Trophoblast cell (in vitro differentiated cells and primary cell): ENCODE measurements at regions not wholly inside any gene's neighbourhood (a gene's known extent, or its start where the extent isn't known, plus 50 kb on each side); places are given as distances from the start of the nearest gene placed in this dataset.

Experiments used
- DNase-seq, 2 donors: peaks; one replicate each; pipeline ENCODE4 v3.0.0-alpha.2; 2016
- H2AFZ ChIP-seq: 2 replicates; pipeline ENCODE4 v1.6.1; 2013; ENCODE audit warnings: low read length, moderate library complexity, mild to moderate bottlenecking; ENCODE audit not compliant: insufficient read depth, poor library complexity
- H2AK5ac ChIP-seq: 2 replicates; pipeline ENCODE4 v1.6.1; 2013; ENCODE audit warnings: mild to moderate bottlenecking, low read length
- H2BK120ac ChIP-seq: 2 replicates; pipeline ENCODE4 v1.6.1; 2013; ENCODE audit warnings: low read length, mild to moderate bottlenecking, moderate library complexity; ENCODE audit not compliant: insufficient read depth, poor library complexity
- H2BK12ac ChIP-seq: 2 replicates; pipeline ENCODE4 v1.6.1; 2013; ENCODE audit warnings: mild to moderate bottlenecking, low read length, moderate library complexity
- H2BK5ac ChIP-seq: 2 replicates; pipeline ENCODE4 v1.6.1; 2013; ENCODE audit warnings: low read length, low read depth, moderate library complexity, mild to moderate bottlenecking; ENCODE audit not compliant: poor library complexity
- H3K14ac ChIP-seq: 2 replicates; pipeline ENCODE4 v1.6.1; 2013; ENCODE audit warnings: mild to moderate bottlenecking, low read length
- H3K18ac ChIP-seq: 2 replicates; pipeline ENCODE4 v1.6.1; 2013; ENCODE audit warnings: mild to moderate bottlenecking, low read length
- H3K23ac ChIP-seq: 2 replicates; pipeline ENCODE4 v1.6.1; 2013; ENCODE audit warnings: low read length
- H3K27ac ChIP-seq: 2 replicates; pipeline ENCODE4 v1.5.1; 2013; ENCODE audit warnings: low read depth, mild to moderate bottlenecking, inconsistent platforms, low read length, moderate library complexity
- H3K27me3 ChIP-seq: 2 replicates; pipeline ENCODE4 v1.6.1; 2013; ENCODE audit warnings: inconsistent platforms, mild to moderate bottlenecking, low read length, moderate library complexity; ENCODE audit not compliant: insufficient read depth
- H3K36me3 ChIP-seq, 2 experiments: 1 replicate in 1 of 2; 2 replicates in 1 of 2; pipeline ENCODE4 v1.6.1; 2013; ENCODE audit warnings: low read length in 2 of 2, mild to moderate bottlenecking in 2 of 2, moderate library complexity in 1 of 2; ENCODE audit not compliant: insufficient read depth in 2 of 2, control insufficient read depth in 1 of 2
- H3K4ac ChIP-seq: 2 replicates; pipeline ENCODE4 v1.6.1; 2013; ENCODE audit warnings: low read depth, mild to moderate bottlenecking, low read length, moderate library complexity
- H3K4me1 ChIP-seq, 2 experiments: 1 replicate in 1 of 2; 2 replicates in 1 of 2; pipeline ENCODE4 v1.6.1; 2013; ENCODE audit warnings: low read length in 2 of 2, mild to moderate bottlenecking in 2 of 2, moderate library complexity in 1 of 2; ENCODE audit not compliant: insufficient read depth in 2 of 2, control insufficient read depth in 1 of 2
- H3K4me2 ChIP-seq: 2 replicates; pipeline ENCODE4 v1.6.1; 2013; ENCODE audit warnings: inconsistent platforms, mild to moderate bottlenecking, low read length, moderate library complexity
- H3K4me3 ChIP-seq: 2 replicates; pipeline ENCODE4 v1.5.1; 2013; ENCODE audit warnings: mild to moderate bottlenecking, low read depth, low read length, inconsistent platforms
- H3K79me1 ChIP-seq: one replicate; pipeline ENCODE4 v1.6.1; 2013; ENCODE audit warnings: low read length
- H3K79me2 ChIP-seq: 2 replicates; pipeline ENCODE4 v1.6.1; 2013; ENCODE audit warnings: low read length, mild to moderate bottlenecking; ENCODE audit not compliant: control insufficient read depth, insufficient read depth, poor library complexity
- H3K9ac ChIP-seq: 2 replicates; pipeline ENCODE4 v1.6.1; 2013; ENCODE audit warnings: mild to moderate bottlenecking, low read length
- H3K9me3 ChIP-seq: 2 replicates; pipeline ENCODE4 v1.6.1; 2013; ENCODE audit warnings: low read depth, mild to moderate bottlenecking, control low read depth, inconsistent platforms, low read length; ENCODE audit not compliant: insufficient read depth
- H4K12ac ChIP-seq: 2 replicates; pipeline ENCODE4 v1.6.1; 2013; ENCODE audit warnings: low read depth, mild to moderate bottlenecking, low read length, moderate library complexity
- H4K8ac ChIP-seq: 2 replicates; pipeline ENCODE4 v1.6.1; 2013; ENCODE audit warnings: low read depth, mild to moderate bottlenecking, low read length, moderate library complexity
- H4K91ac ChIP-seq: one replicate; pipeline ENCODE4 v1.6.1; 2013; ENCODE audit warnings: low read depth, mild to moderate bottlenecking, low read length, moderate library complexity
- WGBS: extraction: QIAGEN DNeasy Blood & Tissue Kit; methylation state at CpG from one replicate; pipeline ENCODE4 v1.1.7; 2013; ENCODE audit warnings: missing lambda C conversion rate; ENCODE audit not compliant: insufficient read length, insufficient coverage; ENCODE audit errors: extremely low coverage; 5-methylcytosine and 5-hydroxymethylcytosine counted together

- Histone ChIP-seq H4K8ac (no peak overlapping the region), H3K4me2 (no peak overlapping the region), H3K23ac (no peak overlapping the region), H2BK12ac (no peak overlapping the region), H2AK5ac (no peak overlapping the region), H3K36me3 (no peaks in the 10 kb centered on the region), H3K18ac (no peak overlapping the region), H2BK5ac (no peak overlapping the region), H2AFZ (no peak overlapping the region), H4K12ac (no peak overlapping the region), H3K9ac (no peak overlapping the region), H3K4ac (no peak overlapping the region), H3K9me3 (no peaks in the 10 kb centered on the region), H3K79me2 (no peaks in the 10 kb centered on the region), H3K4me3 (no peak overlapping the region), H3K79me1 (no peaks in the 10 kb centered on the region), H2BK120ac (no peak overlapping the region), H3K4me1 (no peaks in the 10 kb centered on the region), H3K27ac (no peak overlapping the region), H3K27me3 (no peaks in the 10 kb centered on the region), H4K91ac (no peak overlapping the region), H3K14ac (no peak overlapping the region)
- no peak for DNase-seq
- no CpG with 5 or more reads among the region's 7 CpGs for WGBS
Observed at GRCh38 chr4:12723849-12724447, 760.2 kb downstream of the RAB28 start.

GRCh38 chr4:12716896-12717295, 767.2 kb downstream of the RAB28 start:
- H2AK5ac ChIP-seq = no peak overlapping the region
- H3K27ac ChIP-seq = no peak overlapping the region
- no peak overlapping the region for H3K4me3 ChIP-seq
- H3K4ac ChIP-seq = no peak overlapping the region
- no peak overlapping the region for H2BK12ac ChIP-seq
- DNase-seq = no peak
- no peak overlapping the region for H3K4me2 ChIP-seq
- no peak overlapping the region for H4K12ac ChIP-seq
- no peaks in the 10 kb centered on the region for H3K79me2 ChIP-seq
- no peaks in the 10 kb centered on the region for H3K9me3 ChIP-seq
- no peak overlapping the region for H3K14ac ChIP-seq
- H3K18ac ChIP-seq = no peak overlapping the region
- H2AFZ ChIP-seq = no peak overlapping the region
- H4K8ac ChIP-seq = no peak overlapping the region
- no peak overlapping the region for H2BK120ac ChIP-seq
- no peak overlapping the region for H4K91ac ChIP-seq
- H3K23ac ChIP-seq = no peak overlapping the region
- H3K27me3 ChIP-seq = no peaks in the 10 kb centered on the region
- H3K36me3 ChIP-seq = no peaks in the 10 kb centered on the region
- no peaks in the 10 kb centered on the region for H3K4me1 ChIP-seq
- no peak overlapping the region for H2BK5ac ChIP-seq
- no peak overlapping the region for H3K9ac ChIP-seq
- WGBS = no CpG with 5 or more reads among the region's 1 CpG
- H3K79me1 ChIP-seq = no peaks in the 10 kb centered on the region

GRCh38 chr4:12712648-12713339, 771.3 kb downstream of the RAB28 start:
- Histone ChIP-seq H3K4ac (no peak overlapping the region), H3K18ac (no peak overlapping the region), H2AK5ac (no peak overlapping the region), H3K4me3 (no peak overlapping the region), H3K27me3 (no peaks in the 10 kb centered on the region), H3K79me1 (no peaks in the 10 kb centered on the region), H3K4me1 (no peaks in the 10 kb centered on the region), H3K14ac (no peak overlapping the region), H3K23ac (no peak overlapping the region), H3K4me2 (no peak overlapping the region), H3K79me2 (no peaks in the 10 kb centered on the region), H2BK12ac (no peak overlapping the region), H2BK5ac (no peak overlapping the region), H2AFZ (no peak overlapping the region), H3K9me3 (no peaks in the 10 kb centered on the region), H3K36me3 (no peaks in the 10 kb centered on the region), H4K91ac (no peak overlapping the region), H3K27ac (no peak overlapping the region), H2BK120ac (no peak overlapping the region), H4K12ac (no peak overlapping the region), H4K8ac (no peak overlapping the region), H3K9ac (no peak overlapping the region)
- no CpG with 5 or more reads among the region's 8 CpGs for WGBS
- no peak for DNase-seq

GRCh38 chr4:12707381-12708175, 776.6 kb downstream of the RAB28 start:
- H3K14ac ChIP-seq = no peak overlapping the region
- H2AK5ac ChIP-seq = no peak overlapping the region
- H4K8ac ChIP-seq = no peak overlapping the region
- DNase-seq = no peak
- peaks cover 0 to 8% of the 10 kb centered on the region in 2 experiments for H3K4me1 ChIP-seq
- no peak overlapping the region for H3K4ac ChIP-seq
- H3K27me3 ChIP-seq = no peaks in the 10 kb centered on the region
- H2BK12ac ChIP-seq = no peak overlapping the region
- H2AFZ ChIP-seq = no peak overlapping the region
- H3K79me1 ChIP-seq = no peaks in the 10 kb centered on the region
- H3K36me3 ChIP-seq = no peaks in the 10 kb centered on the region
- no peaks in the 10 kb centered on the region for H3K9me3 ChIP-seq
- H3K27ac ChIP-seq = no peak overlapping the region
- H2BK5ac ChIP-seq = no peak overlapping the region
- no peak overlapping the region for H2BK120ac ChIP-seq
- H3K79me2 ChIP-seq = no peaks in the 10 kb centered on the region
- H4K12ac ChIP-seq = no peak overlapping the region
- H3K4me3 ChIP-seq = no peak overlapping the region
- H4K91ac ChIP-seq = no peak overlapping the region
- WGBS = no CpG with 5 or more reads among the region's 1 CpG
- no peak overlapping the region for H3K18ac ChIP-seq
- no peak overlapping the region for H3K23ac ChIP-seq
- no peak overlapping the region for H3K4me2 ChIP-seq
- H3K9ac ChIP-seq = no peak overlapping the region
